ENCODE measurements at regions not wholly inside any gene's neighbourhood (a gene's known extent, or its start where the extent isn't known, plus 50 kb on each side); places are given as distances from the start of the nearest gene placed in this dataset.

GRCh38 chr12:124451016-124451415 lies 116.4 kb downstream of the NCOR2 start:
- TF ChIP-seq CTCF (IDR thresholded peaks at IDR 0.05) (no peak), POLR2A (IDR thresholded peaks at IDR 0.05; ENCODE audit: low read depth) (no peak)
